Transverse colon (tissue), 4 donors: ENCODE measurements at regions not wholly inside any gene's neighbourhood (a gene's known extent, or its start where the extent isn't known, plus 50 kb on each side); places are given as distances from the start of the nearest gene placed in this dataset.

Experiments used
- DNase-seq: peaks from one replicate; pipeline ENCODE4 v3.0.0-alpha.2; 2019
- H3K27ac ChIP-seq, 4 donors: fragments of 200-600 bp; sonication (generic); 2 replicates each; pipeline ENCODE4 v1.5.1; 2016 to 2018; ENCODE audit warnings: inconsistent platforms in 4 of 4
- H3K27me3 ChIP-seq: fragments of 200-600 bp; sonication (generic); 2 replicates; pipeline ENCODE4 v1.5.1; 2017; ENCODE audit warnings: inconsistent platforms
- H3K36me3 ChIP-seq, 4 donors: fragments of 200-600 bp; sonication (generic); 2 replicates each; pipeline ENCODE4 v1.5.1; 2017 to 2019; ENCODE audit warnings: inconsistent platforms in 4 of 4
- H3K4me1 ChIP-seq, 4 donors: fragments of 200-600 bp; sonication (generic); 2 replicates each; pipeline ENCODE4 v1.5.1; 2017 to 2020; ENCODE audit warnings: inconsistent platforms in 4 of 4
- H3K4me3 ChIP-seq, 4 donors: fragments of 200-600 bp; sonication (generic); 1 replicate in 1 of 4; 2 replicates in 3 of 4; pipeline versions ENCODE4 v1.5.1 to v1.6.1; 2017 to 2019; ENCODE audit warnings: inconsistent platforms in 4 of 4
- H3K9me3 ChIP-seq, 2 donors: fragments of 200-600 bp; sonication (generic); 2 replicates each; pipeline ENCODE4 v1.5.1; 2017 to 2019; ENCODE audit warnings: inconsistent platforms in 2 of 2
- CTCF ChIP-seq, 5 experiments: fragments of 200-600 bp in 3 of 5; fragments of 450-650 bp in 2 of 5; sonication (generic) in 3 of 5; IDR thresholded peaks; 1 replicate in 2 of 5; 2 replicates in 3 of 5; pipeline ENCODE4 v1.5.1; 2016 to 2017; ENCODE audit warnings: antibody characterized with exemption in 5 of 5, inconsistent platforms in 3 of 5, mild to moderate bottlenecking in 2 of 5, moderate library complexity in 1 of 5
- EP300 ChIP-seq: sonication (generic); formaldehyde crosslinking; IDR thresholded peaks from one replicate; pipeline ENCODE4 v1.6.1; 2017; ENCODE audit warnings: antibody characterized with exemption, low read depth
- POLR2A ChIP-seq: fragments of 450-650 bp; IDR thresholded peaks from one replicate; pipeline ENCODE4 v1.6.1; 2016; ENCODE audit warnings: antibody characterized with exemption, mild to moderate bottlenecking, moderate library complexity
- POLR2AphosphoS5 ChIP-seq, 3 donors: sonication (generic); formaldehyde crosslinking; IDR thresholded peaks; one replicate each; pipeline ENCODE4 v1.6.1; 2016; ENCODE audit warnings: antibody characterized with exemption in 3 of 3
- WGBS, 2 donors: methylation state at CpG; one replicate each; pipeline ENCODE4 v1.1.5; 2018; ENCODE audit warnings: low coverage in 1 of 2; 5-methylcytosine and 5-hydroxymethylcytosine counted together
- in situ Hi-C, 4 donors: fragments of 200-750 bp; cut with MboI; loops; one replicate each; pipeline versions ENCODE4 v1.15.0 to v1.15.1; 2017; ENCODE audit warnings: low sequenced_read_pairs in 3 of 4, low pct_ligation_motif_present in 1 of 4, low pct_unique_long_range_greater_than_20kb in 1 of 4
- intact Hi-C: fragments of 100-400 bp; cut with DNase I; formaldehyde crosslinking; loops from one replicate; pipeline ENCODE4 v1.15.1; 2023; ENCODE audit warnings: low total_unique reads

- Histone ChIP-seq H3K4me3 (no peak overlapping the region), H3K4me1 (no peaks in the 10 kb centered on the region), H3K36me3 (no peaks in the 10 kb centered on the region), H3K27ac (no peak overlapping the region), H3K9me3 (no peaks in the 10 kb centered on the region), H3K27me3 (no peaks in the 10 kb centered on the region)
- DNase-seq, result no peak
- 97% methylated on average over 30 of the region's 33 CpGs; no CpG with 5 or more reads in 1 of the 2 donors for whole genome bisulfite sequencing, 2 donors
- intact Hi-C loops (no loop called here), in situ Hi-C loops (no loop called here)
- TF ChIP-seq CTCF (IDR thresholded peaks at IDR 0.05) (no peak), POLR2A (no peak), POLR2AphosphoS5 (IDR thresholded peaks at IDR 0.05) (no peak), EP300 (no peak)
Measured at GRCh38 chr10:108566316-108567107, 1356.8 kb downstream of the XPNPEP1 start.

GRCh38 chr10:108562105-108562504, 1361.2 kb downstream of the XPNPEP1 start:
- no peaks in the 10 kb centered on the region for H3K36me3 ChIP-seq

GRCh38 chr10:108561649-108562048, 1361.7 kb downstream of the XPNPEP1 start:
- Histone ChIP-seq H3K27ac (no peak overlapping the region), H3K9me3 (no peaks in the 10 kb centered on the region), H3K27me3 (no peaks in the 10 kb centered on the region), H3K4me3 (no peak overlapping the region), H3K4me1 (no peaks in the 10 kb centered on the region), H3K36me3 (no peaks in the 10 kb centered on the region)
- no peak for TF ChIP-seq POLR2AphosphoS5 (IDR thresholded peaks at IDR 0.05)
- TF ChIP-seq POLR2A, result no peak
- no peak for TF ChIP-seq CTCF (IDR thresholded peaks at IDR 0.05)
- TF ChIP-seq EP300, result no peak
- intact Hi-C loops (no loop called here), in situ Hi-C loops (no loop called here)
- WGBS, 2 donors, result 45% methylated on average over 1 of the region's 1 CpG; no CpG with 5 or more reads in 1 of the 2 donors
- DNase-seq, result no peak

More at GRCh38 chr10:108562105-108562504, 1361.2 kb downstream of the XPNPEP1 start:
- no peaks in the 10 kb centered on the region for H3K4me1 ChIP-seq
- in situ Hi-C loops, result no loop called here
- no peak overlapping the region for H3K27ac ChIP-seq
- H3K9me3 ChIP-seq, result no peaks in the 10 kb centered on the region
- no peak for TF ChIP-seq POLR2A
- no peak for TF ChIP-seq CTCF (IDR thresholded peaks at IDR 0.05)
- no peak for TF ChIP-seq POLR2AphosphoS5 (IDR thresholded peaks at IDR 0.05)
- TF ChIP-seq EP300, result no peak
- DNase-seq, result no peak
- H3K27me3 ChIP-seq, result no peaks in the 10 kb centered on the region
- H3K4me3 ChIP-seq, result no peak overlapping the region
- intact Hi-C loops, result no loop called here

GRCh38 chr10:108560488-108560887, 1362.8 kb downstream of the XPNPEP1 start:
- Histone ChIP-seq H3K27ac (no peak overlapping the region), H3K36me3 (no peaks in the 10 kb centered on the region), H3K27me3 (no peaks in the 10 kb centered on the region), H3K4me3 (no peak overlapping the region), H3K4me1 (no peaks in the 10 kb centered on the region), H3K9me3 (no peaks in the 10 kb centered on the region)
- DNase-seq, result no peak
- TF ChIP-seq POLR2AphosphoS5 (IDR thresholded peaks at IDR 0.05), result no peak
- TF ChIP-seq CTCF (IDR thresholded peaks at IDR 0.05), result no peak
- TF ChIP-seq POLR2A, result no peak
- TF ChIP-seq EP300, result no peak
- in situ Hi-C loops, result no loop called here
- intact Hi-C loops, result no loop called here
